IMR-90 (cell line): ENCODE measurements at regions not wholly inside any gene's neighbourhood (a gene's known extent, or its start where the extent isn't known, plus 50 kb on each side); places are given as distances from the start of the nearest gene placed in this dataset.

Experiments used
- ATAC-seq: fragments of 200-7000 bp; cut with Tn5 transposase; 2 replicates; pipeline ENCODE4 v1.9.1; 2020; ENCODE audit warnings: low read depth, mild to moderate bottlenecking, moderate library complexity
- BruUV-seq: library from RNA; stranded (reverse); fragments of 400-500 nt; replicated peaks from 2 replicates; lab custom pipeline; 2021; lab: Mats Ljungman, UMichigan
- CTCF ChIA-PET: fragments of 300-600 bp; formaldehyde crosslinking; extraction: SDS; loops from one replicate; lab custom pipeline; 2021; ENCODE audit warnings: antibody characterized with exemption; lab: Yijun Ruan, JAX
- POLR2A ChIA-PET: fragments of 300-600 bp; sonication (Branson Sonifier 250); formaldehyde crosslinking; loops from one replicate; lab custom pipeline; 2022; ENCODE audit warnings: antibody characterized with exemption; ENCODE audit not compliant: unreplicated experiment; lab: Charles Lee
- DNase-seq: peaks from one replicate; pipeline ENCODE4 v3.0.0; 2013
- H2AFZ ChIP-seq: replicated peaks from 2 replicates; pipeline ENCODE3; 2013; ENCODE audit warnings: low read length, mild to moderate bottlenecking; ENCODE audit not compliant: poor library complexity
- H2AK5ac ChIP-seq: 2 replicates; pipeline ENCODE4 v1.6.1; 2013; ENCODE audit warnings: low read depth, low read length, inconsistent platforms
- H2AK9ac ChIP-seq: replicated peaks from 2 replicates; pipeline ENCODE3; 2013; ENCODE audit warnings: mild to moderate bottlenecking, low read depth, low read length, moderate library complexity; ENCODE audit not compliant: poor library complexity
- H2BK120ac ChIP-seq: 2 replicates; pipeline ENCODE4 v1.6.1; 2013; ENCODE audit warnings: low read depth, low read length, inconsistent platforms
- H2BK15ac ChIP-seq: 3 replicates; pipeline ENCODE4 v1.6.1; 2013; ENCODE audit warnings: low read depth, low read length, inconsistent platforms
- H2BK20ac ChIP-seq: 2 replicates; pipeline ENCODE4 v1.6.1; 2013; ENCODE audit warnings: low read depth, mild to moderate bottlenecking, inconsistent platforms, low read length, moderate library complexity
- H2BK5ac ChIP-seq: 2 replicates; pipeline ENCODE4 v1.6.1; 2013; ENCODE audit warnings: mild to moderate bottlenecking, low read depth, low read length, inconsistent platforms; ENCODE audit not compliant: poor library complexity, severe bottlenecking
- H3K14ac ChIP-seq: replicated peaks from 2 replicates; pipeline ENCODE4 v1.6.1; 2013; ENCODE audit warnings: low read depth, low read length, inconsistent platforms
- H3K18ac ChIP-seq: 2 replicates; pipeline ENCODE4 v1.6.1; 2013; ENCODE audit warnings: low read depth, low read length, control low read depth
- H3K23ac ChIP-seq: 2 replicates; pipeline ENCODE4 v1.6.1; 2013; ENCODE audit warnings: low read depth, low read length, inconsistent platforms
- H3K27ac ChIP-seq: 2 replicates; pipeline ENCODE4 v1.5.1; 2013; ENCODE audit warnings: mild to moderate bottlenecking, control low read depth, low read length; ENCODE audit not compliant: insufficient read depth
- H3K27me3 ChIP-seq: 2 replicates; pipeline ENCODE4 v1.6.1; 2013; ENCODE audit warnings: low read length; ENCODE audit not compliant: control insufficient read depth, insufficient read depth
- H3K36me3 ChIP-seq: 2 replicates; pipeline ENCODE4 v1.6.1; 2013; ENCODE audit warnings: low read length, mixed read lengths; ENCODE audit not compliant: control insufficient read depth, insufficient read depth
- H3K4ac ChIP-seq: 2 replicates; pipeline ENCODE4 v1.6.1; 2013; ENCODE audit warnings: low read depth, low read length, inconsistent platforms
- H3K4me1 ChIP-seq: 2 replicates; pipeline ENCODE4 v1.6.1; 2013; ENCODE audit warnings: low read length, mixed read lengths; ENCODE audit not compliant: control insufficient read depth, insufficient read depth
- H3K4me2 ChIP-seq: 2 replicates; pipeline ENCODE4 v1.6.1; 2013; ENCODE audit warnings: low read depth, mild to moderate bottlenecking, control low read depth, low read length, moderate library complexity
- H3K4me3 ChIP-seq: 2 replicates; pipeline ENCODE4 v1.5.1; 2013; ENCODE audit warnings: low read depth, mild to moderate bottlenecking, control low read depth, low read length, moderate library complexity; ENCODE audit not compliant: insufficient read depth
- H3K56ac ChIP-seq: 2 replicates; pipeline ENCODE4 v1.6.1; 2013; ENCODE audit warnings: low read length, inconsistent platforms; ENCODE audit not compliant: insufficient read depth; ENCODE audit errors: extremely low read depth
- H3K79me1 ChIP-seq, 2 experiments: 2 replicates each; pipeline ENCODE4 v1.6.1; 2013; ENCODE audit warnings: low read length in 2 of 2, inconsistent platforms in 1 of 2, low read depth in 1 of 2
- H3K9ac ChIP-seq: 2 replicates; pipeline ENCODE4 v1.6.1; 2013; ENCODE audit warnings: low read depth, low read length, control low read depth
- H3K9me1 ChIP-seq: 2 replicates; pipeline ENCODE4 v1.6.1; 2013; ENCODE audit warnings: low read length, inconsistent platforms; ENCODE audit not compliant: insufficient read depth
- H3K9me3 ChIP-seq: 2 replicates; pipeline ENCODE4 v1.6.1; 2013; ENCODE audit warnings: low read length; ENCODE audit not compliant: control insufficient read depth, insufficient read depth
- H4K20me1 ChIP-seq: 2 replicates; pipeline ENCODE4 v1.6.1; 2013; ENCODE audit warnings: low read length, inconsistent platforms; ENCODE audit not compliant: insufficient read depth
- H4K5ac ChIP-seq: 2 replicates; pipeline ENCODE4 v1.6.1; 2013; ENCODE audit warnings: mild to moderate bottlenecking, low read depth, low read length, control low read depth
- H4K8ac ChIP-seq, 2 experiments: 2 replicates each; pipeline ENCODE4 v1.6.1; 2013; ENCODE audit warnings: low read depth in 2 of 2, low read length in 2 of 2, control low read depth in 1 of 2, inconsistent platforms in 1 of 2
- H4K91ac ChIP-seq: 2 replicates; pipeline ENCODE4 v1.6.1; 2013; ENCODE audit warnings: low read depth, low read length, inconsistent platforms; ENCODE audit not compliant: insufficient read depth
- BHLHE40 ChIP-seq: fragments of 150-350 bp; IDR thresholded peaks from 2 replicates; pipeline ENCODE4 v1.6.1; 2016; ENCODE audit warnings: mild to moderate bottlenecking, low read depth, low read length
- CEBPB ChIP-seq: IDR thresholded peaks from 2 replicates; pipeline ENCODE4 v1.6.1; 2012; ENCODE audit warnings: low read depth, low read length, improper control_type of control experiment
- CHD1 ChIP-seq: IDR thresholded peaks from 2 replicates; pipeline ENCODE4 v1.6.1; 2012; ENCODE audit warnings: low read depth, low read length, improper control_type of control experiment
- FOS ChIP-seq: fragments of 150-350 bp; IDR thresholded peaks from 2 replicates; pipeline ENCODE4 v1.6.1; 2016; ENCODE audit warnings: low read depth, low read length
- MAFK ChIP-seq: IDR thresholded peaks from 2 replicates; pipeline ENCODE4 v1.6.1; 2012; ENCODE audit warnings: low read depth, low read length, improper control_type of control experiment
- MAZ ChIP-seq: IDR thresholded peaks from 2 replicates; pipeline ENCODE4 v1.6.1; 2012; ENCODE audit warnings: low read depth, mild to moderate bottlenecking, low read length, improper control_type of control experiment, moderate library complexity, borderline replicate concordance
- MXI1 ChIP-seq: IDR thresholded peaks from 2 replicates; pipeline ENCODE4 v1.6.1; 2012; ENCODE audit warnings: low read depth, mild to moderate bottlenecking, low read length, moderate library complexity, borderline replicate concordance
- NFE2L2 ChIP-seq: fragments of 150-350 bp; IDR thresholded peaks from 2 replicates; pipeline ENCODE4 v1.6.1; 2016; ENCODE audit warnings: low read depth, mild to moderate bottlenecking, low read length
- POLR2A ChIP-seq: IDR thresholded peaks from 2 replicates; pipeline ENCODE4 v1.6.1; 2012; ENCODE audit warnings: mild to moderate bottlenecking, low read depth, low read length
- RAD21 ChIP-seq: IDR thresholded peaks from 2 replicates; pipeline ENCODE4 v1.6.1; 2012; ENCODE audit warnings: low read length, improper control_type of control experiment
- RCOR1 ChIP-seq: IDR thresholded peaks from 2 replicates; pipeline ENCODE4 v1.6.1; 2012; ENCODE audit warnings: mild to moderate bottlenecking, low read length, improper control_type of control experiment; ENCODE audit not compliant: insufficient replicate concordance
- RFX5 ChIP-seq: IDR thresholded peaks from 2 replicates; pipeline ENCODE4 v1.8.0; 2012; ENCODE audit warnings: low read depth, mild to moderate bottlenecking, low read length, moderate library complexity
- SMC3 ChIP-seq: fragments of 150-350 bp; IDR thresholded peaks from 2 replicates; pipeline ENCODE4 v1.6.1; 2016; ENCODE audit warnings: low read depth, mild to moderate bottlenecking, antibody characterized with exemption, low read length, moderate library complexity
- WGBS, 2 experiments: methylation state at CpG; one replicate each; pipeline versions ENCODE4 v1.1.5 to v1.1.7; 2013; ENCODE audit warnings: missing lambda C conversion rate in 2 of 2; ENCODE audit not compliant: insufficient read length in 1 of 2; ENCODE audit errors: extremely low coverage in 2 of 2; 5-methylcytosine and 5-hydroxymethylcytosine counted together
- dilution Hi-C: fragments of 300-500 bp; cut with HindIII; formaldehyde crosslinking; loops from one replicate; pipeline ENCODE4 v1.14.3; 2018; ENCODE audit warnings: low sequenced_read_pairs; ENCODE audit not compliant: unreplicated experiment
- in situ Hi-C: fragments of 300-500 bp; cut with MboI; formaldehyde crosslinking; loops from 3 replicates; pipeline ENCODE4 v1.14.3; 2019; ENCODE audit warnings: low sequenced_read_pairs, inconsistent platforms, mixed read lengths
- intact Hi-C: fragments of 100-400 bp; cut with micrococcal nuclease; formaldehyde crosslinking; loops from 2 replicates; pipeline ENCODE4 v1.10.0; 2022
- TF ChIP-seq, protein P1 (sequence below): conservative IDR thresholded peaks from 2 replicates; pipeline ENCODE4 v1.5.1; 2012; ENCODE audit warnings: mild to moderate bottlenecking, low read depth, low read length, improper control_type of control experiment
- TF ChIP-seq, protein P2 (sequence below): fragments of 150-350 bp; IDR thresholded peaks from 2 replicates; pipeline ENCODE4 v1.6.1; 2017; ENCODE audit warnings: mild to moderate bottlenecking, antibody characterized with exemption, low read length, low read depth
- TF ChIP-seq, protein P3 (sequence below): fragments of 150-350 bp; IDR thresholded peaks from 2 replicates; pipeline ENCODE4 v1.6.1; 2016; ENCODE audit warnings: low read depth, mild to moderate bottlenecking, low read length, moderate library complexity, borderline replicate concordance

DNA sequence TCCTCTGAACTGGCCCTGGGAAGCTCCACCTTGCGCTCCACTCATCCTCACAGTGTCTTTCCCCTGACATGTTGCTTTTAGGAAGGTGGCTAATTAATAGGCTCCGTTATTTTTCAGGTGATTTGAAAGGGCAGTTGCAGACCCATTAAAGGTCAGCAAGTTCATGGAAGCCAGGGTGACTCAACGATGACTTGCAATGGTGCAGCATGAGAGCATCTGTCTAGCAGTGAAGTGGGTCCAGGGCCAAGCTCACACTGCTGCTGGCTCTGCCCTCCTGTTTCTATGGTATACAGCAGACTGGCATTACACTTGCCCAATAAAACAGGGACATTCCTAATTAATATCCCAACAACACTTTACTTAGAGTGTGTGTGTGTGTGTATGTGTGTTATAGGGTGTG, 68.8 kb upstream of the WDR11 start:
- Histone ChIP-seq H2BK20ac (no peak overlapping the region), H2AK5ac (no peak overlapping the region), H3K9me3 (peaks cover 10% of the 10 kb centered on the region), H2BK120ac (no peak overlapping the region), H3K23ac (no peak overlapping the region), H3K79me1 (no peaks in the 10 kb centered on the region), H3K4me1 (no peaks in the 10 kb centered on the region), H4K5ac (no peak overlapping the region), H2BK15ac (no peak overlapping the region), H2AK9ac (no peak overlapping the region), H3K18ac (no peak overlapping the region), H3K9me1 (no peaks in the 10 kb centered on the region), H4K20me1 (no peaks in the 10 kb centered on the region), H3K56ac (no peak overlapping the region), H3K14ac (no peak overlapping the region), H3K27me3 (no peaks in the 10 kb centered on the region), H3K4me3 (no peak overlapping the region), H3K4ac (no peak overlapping the region), H3K27ac (no peak overlapping the region), H4K91ac (no peak overlapping the region), H4K8ac (no peak overlapping the region), H2BK5ac (no peak overlapping the region), H2AFZ (no peak overlapping the region), H3K36me3 (no peaks in the 10 kb centered on the region), H3K4me2 (no peak overlapping the region), H3K9ac (no peak overlapping the region)
- CTCF ChIA-PET, result no interaction called here
- intact Hi-C loops (no loop called here), in situ Hi-C loops (no loop called here), dilution Hi-C loops (no loop called here)
- 70% methylated on average over 2 of the region's 3 CpGs; no CpG with 5 or more reads in 1 of the 2 experiments for WGBS, 2 experiments
- TF ChIP-seq POLR2A (no peak), RCOR1 (no peak), NFE2L2 (no peak), BHLHE40 (no peak), MXI1 (no peak), FOS (no peak), SMC3 (no peak), RFX5 (no peak), MAFK (no peak), CEBPB (no peak), RAD21 (no peak), MAZ (no peak), CHD1 (no peak)
- TF ChIP-seq, protein P1, sequence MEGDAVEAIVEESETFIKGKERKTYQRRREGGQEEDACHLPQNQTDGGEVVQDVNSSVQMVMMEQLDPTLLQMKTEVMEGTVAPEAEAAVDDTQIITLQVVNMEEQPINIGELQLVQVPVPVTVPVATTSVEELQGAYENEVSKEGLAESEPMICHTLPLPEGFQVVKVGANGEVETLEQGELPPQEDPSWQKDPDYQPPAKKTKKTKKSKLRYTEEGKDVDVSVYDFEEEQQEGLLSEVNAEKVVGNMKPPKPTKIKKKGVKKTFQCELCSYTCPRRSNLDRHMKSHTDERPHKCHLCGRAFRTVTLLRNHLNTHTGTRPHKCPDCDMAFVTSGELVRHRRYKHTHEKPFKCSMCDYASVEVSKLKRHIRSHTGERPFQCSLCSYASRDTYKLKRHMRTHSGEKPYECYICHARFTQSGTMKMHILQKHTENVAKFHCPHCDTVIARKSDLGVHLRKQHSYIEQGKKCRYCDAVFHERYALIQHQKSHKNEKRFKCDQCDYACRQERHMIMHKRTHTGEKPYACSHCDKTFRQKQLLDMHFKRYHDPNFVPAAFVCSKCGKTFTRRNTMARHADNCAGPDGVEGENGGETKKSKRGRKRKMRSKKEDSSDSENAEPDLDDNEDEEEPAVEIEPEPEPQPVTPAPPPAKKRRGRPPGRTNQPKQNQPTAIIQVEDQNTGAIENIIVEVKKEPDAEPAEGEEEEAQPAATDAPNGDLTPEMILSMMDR, result no peak
- TF ChIP-seq, protein P2, sequence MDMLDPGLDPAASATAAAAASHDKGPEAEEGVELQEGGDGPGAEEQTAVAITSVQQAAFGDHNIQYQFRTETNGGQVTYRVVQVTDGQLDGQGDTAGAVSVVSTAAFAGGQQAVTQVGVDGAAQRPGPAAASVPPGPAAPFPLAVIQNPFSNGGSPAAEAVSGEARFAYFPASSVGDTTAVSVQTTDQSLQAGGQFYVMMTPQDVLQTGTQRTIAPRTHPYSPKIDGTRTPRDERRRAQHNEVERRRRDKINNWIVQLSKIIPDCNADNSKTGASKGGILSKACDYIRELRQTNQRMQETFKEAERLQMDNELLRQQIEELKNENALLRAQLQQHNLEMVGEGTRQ, result no peak
- TF ChIP-seq, protein P3, sequence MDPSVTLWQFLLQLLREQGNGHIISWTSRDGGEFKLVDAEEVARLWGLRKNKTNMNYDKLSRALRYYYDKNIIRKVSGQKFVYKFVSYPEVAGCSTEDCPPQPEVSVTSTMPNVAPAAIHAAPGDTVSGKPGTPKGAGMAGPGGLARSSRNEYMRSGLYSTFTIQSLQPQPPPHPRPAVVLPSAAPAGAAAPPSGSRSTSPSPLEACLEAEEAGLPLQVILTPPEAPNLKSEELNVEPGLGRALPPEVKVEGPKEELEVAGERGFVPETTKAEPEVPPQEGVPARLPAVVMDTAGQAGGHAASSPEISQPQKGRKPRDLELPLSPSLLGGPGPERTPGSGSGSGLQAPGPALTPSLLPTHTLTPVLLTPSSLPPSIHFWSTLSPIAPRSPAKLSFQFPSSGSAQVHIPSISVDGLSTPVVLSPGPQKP, result no peak
- no TSS peak for BruUV-seq
- no peak for DNase-seq
- POLR2A ChIA-PET, result no interaction called here
- ATAC-seq, result no peak
